GM12872 (cell line): ENCODE measurements at regions not wholly inside any gene's neighbourhood (a gene's known extent, or its start where the extent isn't known, plus 50 kb on each side); places are given as distances from the start of the nearest gene placed in this dataset.

Source experiments
- TF ChIP-seq, protein P1 (sequence below): IDR thresholded peaks from 3 replicates; pipeline ENCODE4 v1.5.1; 2011; ENCODE audit warnings: low read depth, mild to moderate bottlenecking, low read length, moderate library complexity; ENCODE audit not compliant: insufficient read depth

DNA sequence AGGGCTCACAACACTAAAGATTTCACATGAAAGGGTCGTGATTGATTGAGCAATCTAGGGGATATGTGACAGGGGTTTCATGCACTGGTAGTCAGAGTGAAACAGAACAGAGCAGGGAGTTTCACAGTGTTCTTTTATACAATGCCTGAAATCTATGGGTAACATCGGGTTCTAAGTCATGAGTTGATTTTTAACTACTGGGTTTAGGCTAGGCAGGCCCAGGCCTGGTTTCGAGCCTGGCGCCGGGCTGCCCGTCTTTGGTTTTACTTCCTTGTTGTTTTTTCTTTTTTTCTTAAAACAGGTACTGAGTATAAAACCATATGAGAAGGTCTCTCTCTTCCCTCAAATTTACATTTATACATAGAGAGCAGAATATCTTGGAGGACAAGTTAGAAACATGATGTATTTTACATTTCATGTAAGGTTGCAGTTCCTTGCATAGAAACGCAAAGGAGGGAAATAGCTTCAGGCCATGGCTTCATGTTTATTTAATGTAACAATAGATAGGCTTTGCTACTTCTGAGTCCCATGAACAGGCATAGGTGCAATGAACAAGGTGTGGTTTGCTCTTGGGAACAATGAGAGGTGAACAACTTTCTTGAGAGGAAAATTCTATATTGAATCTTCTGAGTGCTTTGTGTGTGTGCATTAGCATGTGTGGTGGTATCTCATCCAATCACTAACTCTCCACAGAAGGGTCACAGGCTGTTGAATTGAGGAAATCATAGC is 128.9 kb upstream of the RXFP2 start:
- TF ChIP-seq, protein P1, sequence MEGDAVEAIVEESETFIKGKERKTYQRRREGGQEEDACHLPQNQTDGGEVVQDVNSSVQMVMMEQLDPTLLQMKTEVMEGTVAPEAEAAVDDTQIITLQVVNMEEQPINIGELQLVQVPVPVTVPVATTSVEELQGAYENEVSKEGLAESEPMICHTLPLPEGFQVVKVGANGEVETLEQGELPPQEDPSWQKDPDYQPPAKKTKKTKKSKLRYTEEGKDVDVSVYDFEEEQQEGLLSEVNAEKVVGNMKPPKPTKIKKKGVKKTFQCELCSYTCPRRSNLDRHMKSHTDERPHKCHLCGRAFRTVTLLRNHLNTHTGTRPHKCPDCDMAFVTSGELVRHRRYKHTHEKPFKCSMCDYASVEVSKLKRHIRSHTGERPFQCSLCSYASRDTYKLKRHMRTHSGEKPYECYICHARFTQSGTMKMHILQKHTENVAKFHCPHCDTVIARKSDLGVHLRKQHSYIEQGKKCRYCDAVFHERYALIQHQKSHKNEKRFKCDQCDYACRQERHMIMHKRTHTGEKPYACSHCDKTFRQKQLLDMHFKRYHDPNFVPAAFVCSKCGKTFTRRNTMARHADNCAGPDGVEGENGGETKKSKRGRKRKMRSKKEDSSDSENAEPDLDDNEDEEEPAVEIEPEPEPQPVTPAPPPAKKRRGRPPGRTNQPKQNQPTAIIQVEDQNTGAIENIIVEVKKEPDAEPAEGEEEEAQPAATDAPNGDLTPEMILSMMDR = no peak

DNA sequence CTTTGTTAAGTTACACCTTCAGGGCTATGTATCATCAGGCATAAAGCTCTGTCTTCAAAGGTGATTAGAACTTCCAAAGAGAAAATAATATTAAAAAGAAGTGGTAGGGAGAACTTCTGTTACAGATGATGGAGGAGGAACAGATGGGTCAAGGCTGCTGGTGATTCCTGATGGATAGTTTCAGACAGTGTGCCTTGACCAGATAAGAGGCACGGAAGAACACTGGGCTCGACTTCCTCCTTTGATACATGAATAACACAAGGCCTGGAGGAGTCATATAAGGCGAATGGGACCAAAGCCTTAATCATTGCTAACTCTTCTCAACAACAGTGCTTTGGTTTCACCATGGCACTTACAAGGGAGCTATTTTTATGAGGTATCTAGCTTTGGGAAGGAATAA is 128.1 kb upstream of the RXFP2 start:
- TF ChIP-seq, protein P1 = no peak

DNA sequence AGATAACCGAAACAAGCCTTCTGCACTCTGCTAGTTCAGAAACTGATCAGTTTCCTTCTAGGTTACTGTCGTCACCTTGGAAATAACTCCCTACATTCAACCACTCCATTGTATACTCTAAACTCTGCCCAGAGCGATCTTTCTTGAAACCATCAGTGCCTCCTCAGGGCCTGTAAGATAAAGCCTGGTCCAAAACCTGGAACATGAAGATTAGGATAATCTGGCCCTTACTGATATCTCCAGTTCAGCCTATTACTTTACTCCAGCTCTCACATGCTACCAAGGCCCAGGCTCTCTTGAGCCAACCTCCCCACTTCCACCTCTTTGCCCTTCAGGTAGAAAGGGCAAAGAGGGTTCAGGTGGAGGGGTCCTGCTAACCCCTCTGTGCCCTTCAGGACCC is 125.3 kb upstream of the RXFP2 start:
- TF ChIP-seq, protein P1 = no peak

DNA sequence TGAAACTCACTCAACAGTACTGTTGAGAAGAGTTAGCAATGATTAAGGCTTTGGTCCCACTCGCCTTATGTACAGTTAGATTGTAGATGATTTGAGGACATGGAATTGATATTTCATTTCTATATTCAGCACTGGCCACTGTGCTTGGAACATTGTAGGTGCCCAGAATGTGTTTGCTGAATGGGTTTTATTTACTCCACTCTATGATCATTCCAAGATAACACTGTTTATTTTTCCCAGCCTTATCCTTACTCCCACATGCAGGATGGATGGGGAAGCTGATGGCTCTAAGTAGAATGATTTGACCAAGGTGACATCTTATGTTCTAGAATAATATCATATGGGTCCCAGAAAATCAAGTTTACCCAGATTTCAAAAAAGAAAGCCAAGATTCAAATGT is 124.6 kb upstream of the RXFP2 start:
- TF ChIP-seq, protein P1 = no peak

DNA sequence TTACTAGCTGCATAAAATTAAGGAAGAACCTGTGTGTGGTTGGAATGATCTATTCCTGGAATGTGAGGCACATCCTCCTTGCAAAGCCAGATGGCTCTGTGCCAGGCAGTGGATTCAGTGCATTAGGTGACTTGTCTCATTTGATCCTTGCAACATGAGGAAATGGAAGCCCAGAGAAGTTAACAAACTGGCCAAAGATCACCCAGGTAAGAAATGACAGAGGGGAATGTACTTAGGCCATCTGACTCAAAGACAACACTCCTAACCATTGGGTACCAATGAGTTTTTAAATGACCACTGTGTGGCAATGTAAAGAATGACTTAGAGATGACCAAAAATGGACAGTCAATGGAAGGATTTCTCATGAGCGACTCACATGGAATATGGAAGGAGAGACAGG is 114.2 kb upstream of the RXFP2 start:
- TF ChIP-seq, protein P1 = no peak

DNA sequence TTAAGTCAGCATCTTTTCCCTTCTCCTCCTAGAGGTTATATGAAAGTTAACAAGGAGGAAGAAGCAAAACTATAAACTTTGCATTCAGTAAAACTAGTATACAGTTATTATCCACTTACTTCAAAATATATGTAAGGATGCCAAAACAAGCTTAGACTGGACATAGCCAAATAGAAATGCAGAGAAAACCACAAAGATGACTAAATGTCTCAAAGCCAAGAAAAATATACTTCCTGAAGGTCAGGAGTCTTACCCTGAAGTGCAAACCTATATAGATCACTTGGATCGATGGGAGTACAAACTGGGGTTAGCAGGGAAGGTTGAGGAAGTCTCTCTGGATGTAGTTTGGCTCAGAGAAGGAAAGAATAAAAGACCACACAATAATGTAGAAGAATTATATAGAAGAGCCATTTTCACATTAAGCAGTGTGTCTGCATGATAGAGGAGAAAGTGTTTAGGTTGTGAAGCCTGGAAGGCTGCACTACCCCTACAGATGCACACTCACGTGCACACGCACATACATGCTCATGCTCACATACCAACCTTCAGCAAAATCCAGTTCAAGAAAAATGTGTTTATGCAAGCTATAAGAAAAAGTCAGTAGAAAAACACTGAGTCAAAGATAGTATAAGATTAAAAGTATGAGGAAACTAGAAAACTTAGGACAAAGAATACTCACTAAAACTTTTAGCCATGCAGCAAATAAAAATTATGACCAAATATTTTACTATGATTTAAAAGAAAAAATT is 112.1 kb upstream of the RXFP2 start:
- TF ChIP-seq, protein P1 = no peak

DNA sequence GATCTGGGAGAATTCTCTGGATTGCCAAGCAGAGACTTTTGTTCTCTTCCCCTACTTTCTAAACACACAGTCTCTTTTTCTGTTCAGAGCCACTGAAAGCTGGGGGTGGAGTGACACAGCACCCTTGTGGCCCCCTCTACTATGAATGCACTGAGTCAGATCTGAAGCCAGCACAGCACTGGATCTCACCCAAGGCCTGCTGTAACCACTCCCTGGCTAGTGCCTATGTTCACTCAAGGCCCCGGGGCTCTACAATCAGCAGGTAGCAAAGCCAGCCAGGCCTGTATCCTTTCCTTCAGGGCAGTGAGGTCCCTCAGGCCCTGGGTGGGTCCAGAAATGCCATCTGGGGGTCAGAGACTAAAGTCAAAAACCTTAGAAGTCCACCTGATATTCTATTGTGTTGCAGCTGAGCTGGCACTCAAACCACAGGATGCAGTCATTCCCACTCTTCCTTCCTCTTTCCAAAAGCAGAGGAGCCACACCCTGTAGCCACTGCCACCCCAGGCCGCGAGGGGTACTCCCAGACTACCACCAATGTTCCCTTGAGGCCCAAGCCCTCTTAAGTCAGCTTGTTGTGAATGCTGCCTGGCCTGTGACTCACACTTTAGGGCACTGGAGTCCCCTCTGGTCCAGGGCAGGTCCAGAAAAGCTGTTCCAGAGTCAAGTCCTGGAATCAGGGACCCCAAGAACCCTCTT is 110.1 kb upstream of the RXFP2 start:
- TF ChIP-seq, protein P1 = no peak
